K562 (cell line): ENCODE measurements at regions not wholly inside any gene's neighbourhood (a gene's known extent, or its start where the extent isn't known, plus 50 kb on each side); places are given as distances from the start of the nearest gene placed in this dataset.

Source experiments
- ATAC-seq: fragments of 200-7000 bp; cut with Tn5 transposase; 3 replicates; pipeline ENCODE4 v1.9.1; 2020; ENCODE audit warnings: moderate library complexity
- BruUV-seq: library from RNA; stranded (reverse); fragments of 400-500 nt; replicated peaks from 2 replicates; lab custom pipeline; 2021; lab: Mats Ljungman, UMichigan
- CTCF ChIA-PET: fragments of 300-600 bp; formaldehyde crosslinking; extraction: SDS; loops from one replicate; lab custom pipeline; 2021; ENCODE audit warnings: low intra/inter-chr PET ratio; lab: Yijun Ruan, JAX
- POLR2A ChIA-PET: fragments of 300-600, 350-650 bp; sonication (Branson Sonifier 250); formaldehyde crosslinking; extraction: SDS; loops from one replicate; lab custom pipeline; 2021; ENCODE audit warnings: antibody characterized with exemption, inconsistent platforms; lab: Yijun Ruan, JAX
- DNase-seq, 4 experiments: peaks; one replicate each; pipeline versions ENCODE4 v3.0.0 to v3.0.0-alpha.2; 2011 to 2018; ENCODE audit warnings: low spot score in 3 of 4, mixed read lengths in 3 of 4; ENCODE audit errors: extremely low read depth in 1 of 4
- FAIRE-seq: peaks from 2 replicates; lab custom pipeline; 2011; peaks lifted over from hg19 to GRCh38; lab: Jason Lieb, UNC
- H2AFZ ChIP-seq: 2 replicates; pipeline ENCODE4 v1.6.0; 2011; ENCODE audit warnings: low read depth, low read length, control low read depth, inconsistent platforms
- H3K27ac ChIP-seq: fragments of 200-600 bp; 3 replicates; pipeline ENCODE4 v1.8.0; 2011; ENCODE audit warnings: low read depth, mild to moderate bottlenecking, control low read depth, inconsistent platforms, low read length, moderate library complexity, mixed read lengths; ENCODE audit errors: extremely low read depth
- H3K27me3 ChIP-seq, 2 experiments: fragments of 300-600 bp in 1 of 2; 2 replicates in 1 of 2; 3 replicates in 1 of 2; pipeline versions ENCODE4 v1.6.0 to v1.8.0; 2011; ENCODE audit warnings: inconsistent platforms in 2 of 2, low read length in 2 of 2, mild to moderate bottlenecking in 1 of 2, mixed read lengths in 1 of 2, moderate library complexity in 1 of 2; ENCODE audit not compliant: control insufficient read depth in 2 of 2, insufficient read depth in 2 of 2
- H3K36me3 ChIP-seq: fragments of 300-600 bp; 3 replicates; pipeline ENCODE4 v1.8.0; 2011; ENCODE audit warnings: mild to moderate bottlenecking, low read length, inconsistent platforms; ENCODE audit not compliant: control insufficient read depth, insufficient read depth
- H3K4me1 ChIP-seq, 2 experiments: fragments of 200-600 bp in 1 of 2; replicated peaks in 1 of 2; 2 replicates in 1 of 2; 3 replicates in 1 of 2; pipeline versions ENCODE4 v1.5.1 to v1.8.0; 2011; ENCODE audit warnings: inconsistent platforms in 2 of 2, low read length in 2 of 2, mild to moderate bottlenecking in 1 of 2, mixed read lengths in 1 of 2, moderate library complexity in 1 of 2; ENCODE audit not compliant: control insufficient read depth in 2 of 2, insufficient read depth in 2 of 2
- H3K4me2 ChIP-seq: 2 replicates; pipeline ENCODE4 v1.6.1; 2011; ENCODE audit warnings: low read length, control low read depth, inconsistent platforms, mixed read lengths; ENCODE audit not compliant: insufficient read depth
- H3K4me3 ChIP-seq: fragments of 200-600 bp; sonication (generic), shearing (Covaris generic); 2 replicates; pipeline ENCODE4 v1.5.1; 2016; ENCODE audit warnings: control low read depth, inconsistent platforms
- H3K79me2 ChIP-seq: fragments of 200-600 bp; 3 replicates; pipeline ENCODE4 v1.8.0; 2011; ENCODE audit warnings: low read length, inconsistent platforms; ENCODE audit not compliant: control insufficient read depth, insufficient read depth
- H3K9ac ChIP-seq, 2 experiments: 2 replicates each; pipeline versions ENCODE4 v1.6.0 to v1.6.1; 2011; ENCODE audit warnings: low read depth in 2 of 2, low read length in 2 of 2, control low read depth in 1 of 2, inconsistent platforms in 1 of 2, mild to moderate bottlenecking in 1 of 2, mixed read lengths in 1 of 2; ENCODE audit not compliant: insufficient read depth in 1 of 2
- H3K9me1 ChIP-seq: one replicate; pipeline ENCODE4 v1.6.0; 2011; ENCODE audit warnings: inconsistent platforms, mild to moderate bottlenecking, low read length, moderate library complexity; ENCODE audit not compliant: control insufficient read depth, insufficient read depth
- H3K9me3 ChIP-seq: replicated peaks from 2 replicates; pipeline ENCODE4 v1.5.1; 2011; ENCODE audit warnings: low read depth, low read length, inconsistent platforms; ENCODE audit not compliant: control insufficient read depth, insufficient read depth
- H4K20me1 ChIP-seq: replicated peaks from 2 replicates; pipeline ENCODE4 v1.6.1; 2011; ENCODE audit warnings: low read length, inconsistent platforms, mixed read lengths; ENCODE audit not compliant: control insufficient read depth, insufficient read depth
- ARID2 ChIP-seq: fragments of 450-650 bp; IDR thresholded peaks from 2 replicates; pipeline ENCODE4 v1.6.1; 2017; ENCODE audit warnings: antibody characterized with exemption, mild to moderate bottlenecking
- EGR1 ChIP-seq: fragments of 450-650 bp; conservative IDR thresholded peaks from 2 replicates; pipeline ENCODE4 v1.6.1; 2017; ENCODE audit warnings: mild to moderate bottlenecking
- HMGN3 ChIP-seq: IDR thresholded peaks from 2 replicates; pipeline ENCODE4 v1.6.1; 2011; ENCODE audit warnings: borderline replicate concordance, low read depth, mild to moderate bottlenecking, mixed read lengths, low read length; ENCODE audit not compliant: insufficient read length; ENCODE audit errors: extremely low read depth
- TEAD4 ChIP-seq, 2 experiments: sonication (generic) in 1 of 2; formaldehyde crosslinking in 1 of 2; IDR thresholded peaks; 2 replicates each; pipeline versions ENCODE4 v1.6.1 to v1.8.0; 2012 to 2022; ENCODE audit warnings: borderline replicate concordance in 1 of 2, inconsistent platforms in 1 of 2, low read length in 1 of 2, mild to moderate bottlenecking in 1 of 2, missing genetic modification reagents in 1 of 2
- WGBS: fragments of 100-300 bp; shearing (Covaris generic); methylation state at CpG from one replicate; pipeline ENCODE4 v1.1.6; 2016; ENCODE audit warnings: low coverage, mixed read lengths; ENCODE audit not compliant: insufficient coverage; ENCODE audit errors: missing lambda C conversion rate; 5-methylcytosine and 5-hydroxymethylcytosine counted together
- in situ Hi-C: fragments of 300-500 bp; cut with MboI; formaldehyde crosslinking; loops from 4 replicates; pipeline ENCODE4 v1.15.0; 2018; ENCODE audit warnings: inconsistent platforms, mixed read lengths
- intact Hi-C: fragments of 100-400 bp; cut with micrococcal nuclease; formaldehyde crosslinking; loops from 2 replicates; pipeline ENCODE4 v1.14.2; 2022
- TF ChIP-seq, protein P1 (sequence below): sonication (generic); formaldehyde crosslinking; IDR thresholded peaks from 2 replicates; pipeline ENCODE4 v1.8.0; 2022; ENCODE audit warnings: mild to moderate bottlenecking, missing genetic modification reagents
- TF ChIP-seq, protein P2 (sequence below): fragments of 250-450 bp; sonication (Bioruptor Pico); IDR thresholded peaks from 2 replicates; pipeline ENCODE4 v1.8.0; 2022; ENCODE audit warnings: inconsistent platforms, mild to moderate bottlenecking, moderate library complexity, borderline replicate concordance

DNA sequence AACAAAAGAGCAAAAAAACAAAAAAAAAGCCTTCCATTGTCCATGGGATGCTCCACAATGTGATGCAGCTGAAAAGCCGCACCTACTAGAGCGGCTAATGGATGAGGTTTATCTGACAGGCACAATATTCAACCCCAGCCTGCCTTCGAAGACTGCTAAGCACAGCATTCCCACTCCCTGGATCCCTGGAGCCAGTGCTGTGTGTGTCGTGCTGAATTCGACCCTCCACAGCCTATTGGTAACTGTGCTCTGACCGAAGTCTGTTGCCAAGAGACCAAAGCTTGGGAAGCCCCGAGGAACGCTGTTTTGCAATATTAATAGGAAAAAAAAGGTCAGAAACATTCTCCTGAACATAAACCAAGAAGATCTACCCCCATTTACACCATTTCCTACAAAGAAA lies 57.2 kb upstream of the PUM1 start (continued):
- TF ChIP-seq, protein P1, sequence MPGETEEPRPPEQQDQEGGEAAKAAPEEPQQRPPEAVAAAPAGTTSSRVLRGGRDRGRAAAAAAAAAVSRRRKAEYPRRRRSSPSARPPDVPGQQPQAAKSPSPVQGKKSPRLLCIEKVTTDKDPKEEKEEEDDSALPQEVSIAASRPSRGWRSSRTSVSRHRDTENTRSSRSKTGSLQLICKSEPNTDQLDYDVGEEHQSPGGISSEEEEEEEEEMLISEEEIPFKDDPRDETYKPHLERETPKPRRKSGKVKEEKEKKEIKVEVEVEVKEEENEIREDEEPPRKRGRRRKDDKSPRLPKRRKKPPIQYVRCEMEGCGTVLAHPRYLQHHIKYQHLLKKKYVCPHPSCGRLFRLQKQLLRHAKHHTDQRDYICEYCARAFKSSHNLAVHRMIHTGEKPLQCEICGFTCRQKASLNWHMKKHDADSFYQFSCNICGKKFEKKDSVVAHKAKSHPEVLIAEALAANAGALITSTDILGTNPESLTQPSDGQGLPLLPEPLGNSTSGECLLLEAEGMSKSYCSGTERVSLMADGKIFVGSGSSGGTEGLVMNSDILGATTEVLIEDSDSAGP = no peak
- TF ChIP-seq ARID2 (no peak), HMGN3 (no peak)

DNA sequence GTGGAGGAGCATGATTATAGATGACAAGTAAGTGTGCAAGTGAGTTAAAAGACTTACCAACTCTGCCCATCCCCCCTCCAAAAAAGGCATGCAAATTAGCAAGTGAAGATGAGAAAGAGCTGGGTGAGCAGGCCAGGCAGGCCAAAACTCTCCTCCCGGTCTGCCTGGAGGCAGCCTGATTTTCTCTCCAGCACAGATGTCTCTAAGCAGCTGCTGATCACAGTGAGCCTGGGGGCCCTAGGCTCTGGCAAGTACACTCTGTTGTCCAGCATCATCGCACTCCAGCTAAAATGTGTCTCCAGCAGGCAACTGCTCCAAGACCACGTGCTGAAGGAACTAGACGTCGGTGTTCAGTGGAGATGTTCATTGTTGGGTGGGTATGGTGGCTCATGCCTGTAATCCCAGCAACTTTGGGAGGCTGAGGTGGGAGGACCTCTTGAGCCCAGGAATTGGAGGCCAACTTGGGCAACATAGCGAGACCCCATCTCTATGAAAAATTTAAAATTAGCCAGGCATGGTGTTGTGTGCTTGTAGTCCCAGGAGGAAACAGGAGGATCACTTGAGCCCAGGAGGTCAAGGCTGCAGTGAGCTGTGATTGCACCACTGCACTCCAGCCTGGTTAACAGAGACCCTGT lies 56.7 kb upstream of the PUM1 start:
- Histone ChIP-seq H3K9ac (peak overlapping the region in 1 of 2 experiments; percentile 28; a peak in 1 of 4 replicates), H3K27ac (no peak overlapping the region), H3K9me3 (no peaks in the 10 kb centered on the region), H2AFZ (peak overlapping the region; percentile 74), H4K20me1 (no peaks in the 10 kb centered on the region), H3K4me1 (peaks cover 3 to 9% of the 10 kb centered on the region in 2 experiments; a peak in 3 of 5 replicates), H3K79me2 (no peaks in the 10 kb centered on the region), H3K4me3 (no peak overlapping the region), H3K36me3 (no peaks in the 10 kb centered on the region), H3K27me3 (no peaks in the 10 kb centered on the region), H3K4me2 (no peak overlapping the region), H3K9me1 (no peaks in the 10 kb centered on the region)
- FAIRE-seq (no peak), DNase-seq (peak in 1 of 4 experiments; percentile 21), ATAC-seq (peak; percentile 8; the same call in 1 of the 3 replicates)
- no TSS peak for BruUV-seq
- WGBS = 40% methylated on average over 6 of the region's 6 CpGs
- in situ Hi-C loops (no loop called here), intact Hi-C loops (no loop called here)
- CTCF ChIA-PET = interaction anchor here (0.6 kb wide), 1 partner anchor 169 kb away, joined by 5 read pairs; no protein-coding TSS in a partner anchor
- POLR2A ChIA-PET = interaction anchor here (0.6 to 1.4 kb wide), 3 partner anchors 11 to 63 kb away, joined by 3 to 5 read pairs (median 4); no protein-coding TSS in a partner anchor
- TF ChIP-seq TEAD4 (IDR thresholded peaks at IDR 0.05; ENCODE audit: low read length) = no peak
- TF ChIP-seq TEAD4 (CRISPR knock-in tag; IDR thresholded peaks at IDR 0.05; ENCODE audit: borderline replicate concordance) = no peak
- TF ChIP-seq EGR1 = no peak
- TF ChIP-seq, protein P2, sequence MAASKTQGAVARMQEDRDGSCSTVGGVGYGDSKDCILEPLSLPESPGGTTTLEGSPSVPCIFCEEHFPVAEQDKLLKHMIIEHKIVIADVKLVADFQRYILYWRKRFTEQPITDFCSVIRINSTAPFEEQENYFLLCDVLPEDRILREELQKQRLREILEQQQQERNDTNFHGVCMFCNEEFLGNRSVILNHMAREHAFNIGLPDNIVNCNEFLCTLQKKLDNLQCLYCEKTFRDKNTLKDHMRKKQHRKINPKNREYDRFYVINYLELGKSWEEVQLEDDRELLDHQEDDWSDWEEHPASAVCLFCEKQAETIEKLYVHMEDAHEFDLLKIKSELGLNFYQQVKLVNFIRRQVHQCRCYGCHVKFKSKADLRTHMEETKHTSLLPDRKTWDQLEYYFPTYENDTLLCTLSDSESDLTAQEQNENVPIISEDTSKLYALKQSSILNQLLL = no peak
